ENCODE measurements at regions not wholly inside any gene's neighbourhood (a gene's known extent, or its start where the extent isn't known, plus 50 kb on each side); places are given as distances from the start of the nearest gene placed in this dataset.

DNA sequence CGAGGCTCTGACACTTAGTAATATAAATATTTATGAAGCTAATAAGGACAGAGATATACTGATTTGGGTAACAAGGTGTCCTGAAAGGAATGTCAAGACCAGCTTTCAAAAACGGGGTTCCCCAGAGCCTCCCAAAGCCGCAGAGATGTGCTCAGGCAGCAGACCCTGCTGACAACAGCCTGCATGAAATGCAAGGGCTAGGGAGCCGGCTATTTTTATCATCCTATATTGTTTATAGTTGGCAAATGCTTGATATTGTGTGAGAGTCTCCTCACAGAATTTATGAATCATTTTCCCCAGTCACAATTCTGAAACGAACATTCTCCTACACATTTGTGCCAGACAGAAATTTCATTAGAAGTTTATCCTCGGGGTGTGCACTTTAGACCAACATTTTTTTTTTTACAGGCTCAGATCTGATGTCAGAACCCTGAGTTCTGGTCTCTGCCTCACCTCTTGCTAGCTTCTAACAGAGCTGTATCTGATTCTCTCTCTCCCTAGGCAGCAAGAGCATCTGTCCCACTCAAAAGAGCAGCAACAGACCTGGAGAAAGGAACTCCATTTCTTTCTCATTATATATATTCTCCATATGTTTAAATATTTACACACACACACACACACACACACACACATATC is 302.3 kb upstream of the PLD5 start:
- Histone ChIP-seq H3K9ac (ENCODE audit: low read length) (no peak overlapping the region), H3K79me2 (ENCODE audit: insufficient read depth, low read length) (no peaks in the 10 kb centered on the region), H3K4me3 (ENCODE audit: insufficient read depth, low read length, poor library complexity, severe bottlenecking) (no peak overlapping the region), H3K27me3 (ENCODE audit: low read length) (no peaks in the 10 kb centered on the region), H3K9me3 (ENCODE audit: insufficient read depth, low read length) (no peaks in the 10 kb centered on the region), H3K27ac (ENCODE audit: low read depth, low read length) (no peak overlapping the region), H4K20me1 (ENCODE audit: low read depth, low read length) (no peaks in the 10 kb centered on the region), H3K4me2 (ENCODE audit: low read depth, low read length, poor library complexity, severe bottlenecking) (no peak overlapping the region), H3K9me2 (replicated peaks; ENCODE audit: insufficient read depth, low read length) (no peaks in the 10 kb centered on the region), H3F3A (ENCODE audit: insufficient read depth) (no peaks in the 10 kb centered on the region), H3K36me3 (ENCODE audit: low read length) (no peaks in the 10 kb centered on the region), H2AFZ (ENCODE audit: low read depth, low read length, severe bottlenecking) (no peak overlapping the region)
- no peak for TF ChIP-seq CTCF (IDR thresholded peaks at IDR 0.05; ENCODE audit: insufficient read depth, low read length, poor library complexity, severe bottlenecking)
- no peak for TF ChIP-seq EZH2phosphoT487 (conservative IDR thresholded peaks at IDR 0.05; ENCODE audit: low read length)

GRCh38 chr1:242824435-242824834 is 299.9 kb upstream of the PLD5 start:
- no peak overlapping the region for H3K4me2 ChIP-seq (ENCODE audit: low read depth, low read length, poor library complexity, severe bottlenecking)
- no peaks in the 10 kb centered on the region for H3K9me3 ChIP-seq (ENCODE audit: insufficient read depth, low read length)
- no peaks in the 10 kb centered on the region for H4K20me1 ChIP-seq (ENCODE audit: low read depth, low read length)
- H3F3A ChIP-seq (ENCODE audit: insufficient read depth): no peaks in the 10 kb centered on the region
- no peak overlapping the region for H3K4me3 ChIP-seq (ENCODE audit: insufficient read depth, low read length, poor library complexity, severe bottlenecking)
- no peaks in the 10 kb centered on the region for H3K9me2 ChIP-seq (replicated peaks; ENCODE audit: insufficient read depth, low read length)
- H2AFZ ChIP-seq (ENCODE audit: low read depth, low read length, severe bottlenecking): no peak overlapping the region
- no peak overlapping the region for H3K27ac ChIP-seq (ENCODE audit: low read depth, low read length)
- H3K36me3 ChIP-seq (ENCODE audit: low read length): no peaks in the 10 kb centered on the region
- no peak overlapping the region for H3K9ac ChIP-seq (ENCODE audit: low read length)
- TF ChIP-seq CTCF (IDR thresholded peaks at IDR 0.05; ENCODE audit: insufficient read depth, low read length, poor library complexity, severe bottlenecking) (no peak), EZH2phosphoT487 (conservative IDR thresholded peaks at IDR 0.05; ENCODE audit: low read length) (no peak)
- H3K27me3 ChIP-seq (ENCODE audit: low read length): no peaks in the 10 kb centered on the region
- H3K79me2 ChIP-seq (ENCODE audit: insufficient read depth, low read length): no peaks in the 10 kb centered on the region

DNA sequence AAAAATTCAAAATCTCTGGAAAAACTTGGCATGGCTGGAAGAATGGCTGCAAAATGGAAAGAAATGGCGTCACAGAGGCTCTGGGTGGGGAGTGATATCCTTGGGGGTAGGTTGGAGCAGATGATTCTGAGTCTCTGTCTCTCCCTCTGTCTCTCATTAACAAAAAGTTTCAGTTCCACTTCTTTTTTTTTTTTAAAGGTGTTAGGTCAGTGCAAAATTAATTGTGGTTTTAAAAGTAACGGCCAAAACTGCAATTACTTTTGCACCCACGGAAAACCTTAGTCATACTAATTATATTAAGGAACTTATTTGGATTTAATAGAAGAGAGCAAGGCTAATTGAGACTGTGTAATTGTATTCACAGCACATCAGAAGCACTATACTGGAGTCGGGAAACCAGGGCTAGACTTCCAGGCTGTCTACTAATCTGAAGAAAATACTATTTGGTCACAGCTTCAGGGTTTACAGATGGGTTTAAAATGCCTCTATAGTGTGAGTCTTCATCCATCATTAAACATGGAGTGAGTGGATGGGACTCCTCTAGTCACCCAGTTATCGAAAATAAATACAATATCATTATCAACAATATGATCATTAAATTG is 289.1 kb upstream of the PLD5 start:
- H3K27ac ChIP-seq (ENCODE audit: low read depth, low read length): no peak overlapping the region
- no peak overlapping the region for H2AFZ ChIP-seq (ENCODE audit: low read depth, low read length, severe bottlenecking)
- no peaks in the 10 kb centered on the region for H3K9me2 ChIP-seq (replicated peaks; ENCODE audit: insufficient read depth, low read length)
- no peak overlapping the region for H3K9ac ChIP-seq (ENCODE audit: low read length)
- H3K27me3 ChIP-seq (ENCODE audit: low read length): no peaks in the 10 kb centered on the region
- H3K79me2 ChIP-seq (ENCODE audit: insufficient read depth, low read length): no peaks in the 10 kb centered on the region
- no peaks in the 10 kb centered on the region for H3K36me3 ChIP-seq (ENCODE audit: low read length)
- no peak overlapping the region for H3K4me2 ChIP-seq (ENCODE audit: low read depth, low read length, poor library complexity, severe bottlenecking)
- no peak overlapping the region for H3K4me3 ChIP-seq (ENCODE audit: insufficient read depth, low read length, poor library complexity, severe bottlenecking)
- no peaks in the 10 kb centered on the region for H3K9me3 ChIP-seq (ENCODE audit: insufficient read depth, low read length)
- no peaks in the 10 kb centered on the region for H3F3A ChIP-seq (ENCODE audit: insufficient read depth)
- H4K20me1 ChIP-seq (ENCODE audit: low read depth, low read length): no peaks in the 10 kb centered on the region
- no peak for TF ChIP-seq EZH2phosphoT487 (conservative IDR thresholded peaks at IDR 0.05; ENCODE audit: low read length)
- no peak for TF ChIP-seq CTCF (IDR thresholded peaks at IDR 0.05; ENCODE audit: insufficient read depth, low read length, poor library complexity, severe bottlenecking)

Measured in SU-DHL-6 (cell line).